K562 (cell line): ENCODE measurements at regions not wholly inside any gene's neighbourhood (a gene's known extent, or its start where the extent isn't known, plus 50 kb on each side); places are given as distances from the start of the nearest gene placed in this dataset.

Source experiments
- ATAC-seq: fragments of 200-7000 bp; cut with Tn5 transposase; 3 replicates; pipeline ENCODE4 v1.9.1; 2020; ENCODE audit warnings: moderate library complexity
- BruUV-seq: library from RNA; stranded (reverse); fragments of 400-500 nt; replicated peaks from 2 replicates; lab custom pipeline; 2021; lab: Mats Ljungman, UMichigan
- CTCF ChIA-PET: fragments of 300-600 bp; formaldehyde crosslinking; extraction: SDS; loops from one replicate; lab custom pipeline; 2021; ENCODE audit warnings: low intra/inter-chr PET ratio; lab: Yijun Ruan, JAX
- POLR2A ChIA-PET: fragments of 300-600, 350-650 bp; sonication (Branson Sonifier 250); formaldehyde crosslinking; extraction: SDS; loops from one replicate; lab custom pipeline; 2021; ENCODE audit warnings: antibody characterized with exemption, inconsistent platforms; lab: Yijun Ruan, JAX
- DNase-seq, 4 experiments: peaks; one replicate each; pipeline versions ENCODE4 v3.0.0 to v3.0.0-alpha.2; 2011 to 2018; ENCODE audit warnings: low spot score in 3 of 4, mixed read lengths in 3 of 4; ENCODE audit errors: extremely low read depth in 1 of 4
- FAIRE-seq: peaks from 2 replicates; lab custom pipeline; 2011; peaks lifted over from hg19 to GRCh38; lab: Jason Lieb, UNC
- H2AFZ ChIP-seq: 2 replicates; pipeline ENCODE4 v1.6.0; 2011; ENCODE audit warnings: low read depth, low read length, control low read depth, inconsistent platforms
- H3K27ac ChIP-seq: fragments of 200-600 bp; 3 replicates; pipeline ENCODE4 v1.8.0; 2011; ENCODE audit warnings: low read depth, mild to moderate bottlenecking, control low read depth, inconsistent platforms, low read length, moderate library complexity, mixed read lengths; ENCODE audit errors: extremely low read depth
- H3K27me3 ChIP-seq, 2 experiments: fragments of 300-600 bp in 1 of 2; 2 replicates in 1 of 2; 3 replicates in 1 of 2; pipeline versions ENCODE4 v1.6.0 to v1.8.0; 2011; ENCODE audit warnings: inconsistent platforms in 2 of 2, low read length in 2 of 2, mild to moderate bottlenecking in 1 of 2, mixed read lengths in 1 of 2, moderate library complexity in 1 of 2; ENCODE audit not compliant: control insufficient read depth in 2 of 2, insufficient read depth in 2 of 2
- H3K36me3 ChIP-seq: fragments of 300-600 bp; 3 replicates; pipeline ENCODE4 v1.8.0; 2011; ENCODE audit warnings: mild to moderate bottlenecking, low read length, inconsistent platforms; ENCODE audit not compliant: control insufficient read depth, insufficient read depth
- H3K4me1 ChIP-seq, 2 experiments: fragments of 200-600 bp in 1 of 2; replicated peaks in 1 of 2; 2 replicates in 1 of 2; 3 replicates in 1 of 2; pipeline versions ENCODE4 v1.5.1 to v1.8.0; 2011; ENCODE audit warnings: inconsistent platforms in 2 of 2, low read length in 2 of 2, mild to moderate bottlenecking in 1 of 2, mixed read lengths in 1 of 2, moderate library complexity in 1 of 2; ENCODE audit not compliant: control insufficient read depth in 2 of 2, insufficient read depth in 2 of 2
- H3K4me2 ChIP-seq: 2 replicates; pipeline ENCODE4 v1.6.1; 2011; ENCODE audit warnings: low read length, control low read depth, inconsistent platforms, mixed read lengths; ENCODE audit not compliant: insufficient read depth
- H3K4me3 ChIP-seq: fragments of 200-600 bp; sonication (generic), shearing (Covaris generic); 2 replicates; pipeline ENCODE4 v1.5.1; 2016; ENCODE audit warnings: control low read depth, inconsistent platforms
- H3K79me2 ChIP-seq: fragments of 200-600 bp; 3 replicates; pipeline ENCODE4 v1.8.0; 2011; ENCODE audit warnings: low read length, inconsistent platforms; ENCODE audit not compliant: control insufficient read depth, insufficient read depth
- H3K9ac ChIP-seq, 2 experiments: 2 replicates each; pipeline versions ENCODE4 v1.6.0 to v1.6.1; 2011; ENCODE audit warnings: low read depth in 2 of 2, low read length in 2 of 2, control low read depth in 1 of 2, inconsistent platforms in 1 of 2, mild to moderate bottlenecking in 1 of 2, mixed read lengths in 1 of 2; ENCODE audit not compliant: insufficient read depth in 1 of 2
- H3K9me1 ChIP-seq: one replicate; pipeline ENCODE4 v1.6.0; 2011; ENCODE audit warnings: inconsistent platforms, mild to moderate bottlenecking, low read length, moderate library complexity; ENCODE audit not compliant: control insufficient read depth, insufficient read depth
- H3K9me3 ChIP-seq: replicated peaks from 2 replicates; pipeline ENCODE4 v1.5.1; 2011; ENCODE audit warnings: low read depth, low read length, inconsistent platforms; ENCODE audit not compliant: control insufficient read depth, insufficient read depth
- H4K20me1 ChIP-seq: replicated peaks from 2 replicates; pipeline ENCODE4 v1.6.1; 2011; ENCODE audit warnings: low read length, inconsistent platforms, mixed read lengths; ENCODE audit not compliant: control insufficient read depth, insufficient read depth
- SIN3A ChIP-seq, 2 experiments: fragments of 150-350 bp in 1 of 2; IDR thresholded peaks; 2 replicates each; pipeline ENCODE4 v1.6.1; 2011 to 2016; ENCODE audit warnings: borderline replicate concordance in 2 of 2, low read depth in 2 of 2, low read length in 2 of 2, mild to moderate bottlenecking in 2 of 2, moderate library complexity in 2 of 2; ENCODE audit not compliant: control insufficient read depth in 1 of 2
- WGBS: fragments of 100-300 bp; shearing (Covaris generic); methylation state at CpG from one replicate; pipeline ENCODE4 v1.1.6; 2016; ENCODE audit warnings: low coverage, mixed read lengths; ENCODE audit not compliant: insufficient coverage; ENCODE audit errors: missing lambda C conversion rate; 5-methylcytosine and 5-hydroxymethylcytosine counted together
- in situ Hi-C: fragments of 300-500 bp; cut with MboI; formaldehyde crosslinking; loops from 4 replicates; pipeline ENCODE4 v1.15.0; 2018; ENCODE audit warnings: inconsistent platforms, mixed read lengths
- intact Hi-C: fragments of 100-400 bp; cut with micrococcal nuclease; formaldehyde crosslinking; loops from 2 replicates; pipeline ENCODE4 v1.14.2; 2022
- TF ChIP-seq, protein P1 (sequence below): fragments of 250-450 bp; sonication (Bioruptor Pico); IDR thresholded peaks from 2 replicates; pipeline ENCODE4 v1.4.0; 2020; ENCODE audit warnings: mild to moderate bottlenecking, moderate library complexity, borderline replicate concordance
- TF ChIP-seq, protein P2 (sequence below): sonication (generic); formaldehyde crosslinking; IDR thresholded peaks from 2 replicates; pipeline ENCODE4 v1.8.0; 2022; ENCODE audit warnings: missing genetic modification reagents, mild to moderate bottlenecking, moderate library complexity, borderline replicate concordance

DNA sequence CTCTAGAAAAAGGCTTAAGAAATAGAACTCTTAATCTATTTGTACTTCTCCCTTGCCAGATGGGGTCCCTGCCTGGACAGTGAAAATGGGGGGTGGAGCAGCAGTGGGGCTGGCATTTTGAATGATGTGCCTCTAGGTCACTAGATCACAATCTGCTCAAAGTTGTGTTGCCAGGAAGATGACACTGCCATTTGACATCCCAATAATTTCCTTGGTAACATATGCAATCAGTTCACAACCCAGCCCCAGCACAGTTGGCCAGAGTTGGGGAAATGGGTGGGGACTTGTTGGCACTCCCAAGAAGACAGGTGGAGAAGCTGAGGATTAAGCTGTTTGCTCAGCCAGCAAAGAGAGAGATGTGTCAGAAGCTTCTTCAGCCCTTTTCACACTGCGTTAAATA is 558.3 kb upstream of the KLHL29 start:
- Histone ChIP-seq H3K4me2 (no peak overlapping the region), H3K9me1 (no peaks in the 10 kb centered on the region), H3K79me2 (no peaks in the 10 kb centered on the region), H3K36me3 (no peaks in the 10 kb centered on the region), H3K9ac (no peak overlapping the region), H4K20me1 (no peaks in the 10 kb centered on the region), H3K4me1 (no peaks in the 10 kb centered on the region), H3K4me3 (no peak overlapping the region), H2AFZ (no peak overlapping the region), H3K27me3 (no peaks in the 10 kb centered on the region), H3K27ac (no peak overlapping the region), H3K9me3 (no peaks in the 10 kb centered on the region)
- CTCF ChIA-PET = no interaction called here
- FAIRE-seq = no peak
- intact Hi-C loops (no loop called here), in situ Hi-C loops (no loop called here)
- no peak for ATAC-seq
- no TSS peak for BruUV-seq
- DNase-seq = no peak
- POLR2A ChIA-PET = no interaction called here
- TF ChIP-seq, protein P1, sequence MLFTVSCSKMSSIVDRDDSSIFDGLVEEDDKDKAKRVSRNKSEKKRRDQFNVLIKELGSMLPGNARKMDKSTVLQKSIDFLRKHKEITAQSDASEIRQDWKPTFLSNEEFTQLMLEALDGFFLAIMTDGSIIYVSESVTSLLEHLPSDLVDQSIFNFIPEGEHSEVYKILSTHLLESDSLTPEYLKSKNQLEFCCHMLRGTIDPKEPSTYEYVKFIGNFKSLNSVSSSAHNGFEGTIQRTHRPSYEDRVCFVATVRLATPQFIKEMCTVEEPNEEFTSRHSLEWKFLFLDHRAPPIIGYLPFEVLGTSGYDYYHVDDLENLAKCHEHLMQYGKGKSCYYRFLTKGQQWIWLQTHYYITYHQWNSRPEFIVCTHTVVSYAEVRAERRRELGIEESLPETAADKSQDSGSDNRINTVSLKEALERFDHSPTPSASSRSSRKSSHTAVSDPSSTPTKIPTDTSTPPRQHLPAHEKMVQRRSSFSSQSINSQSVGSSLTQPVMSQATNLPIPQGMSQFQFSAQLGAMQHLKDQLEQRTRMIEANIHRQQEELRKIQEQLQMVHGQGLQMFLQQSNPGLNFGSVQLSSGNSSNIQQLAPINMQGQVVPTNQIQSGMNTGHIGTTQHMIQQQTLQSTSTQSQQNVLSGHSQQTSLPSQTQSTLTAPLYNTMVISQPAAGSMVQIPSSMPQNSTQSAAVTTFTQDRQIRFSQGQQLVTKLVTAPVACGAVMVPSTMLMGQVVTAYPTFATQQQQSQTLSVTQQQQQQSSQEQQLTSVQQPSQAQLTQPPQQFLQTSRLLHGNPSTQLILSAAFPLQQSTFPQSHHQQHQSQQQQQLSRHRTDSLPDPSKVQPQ (CRISPR knock-in tag) = no peak
- no peak for TF ChIP-seq SIN3A (IDR thresholded peaks at IDR 0.05; ENCODE audit: borderline replicate concordance in 2 of 2, control insufficient read depth in 1 of 2, low read depth in 2 of 2, low read length in 2 of 2)
- TF ChIP-seq, protein P2, sequence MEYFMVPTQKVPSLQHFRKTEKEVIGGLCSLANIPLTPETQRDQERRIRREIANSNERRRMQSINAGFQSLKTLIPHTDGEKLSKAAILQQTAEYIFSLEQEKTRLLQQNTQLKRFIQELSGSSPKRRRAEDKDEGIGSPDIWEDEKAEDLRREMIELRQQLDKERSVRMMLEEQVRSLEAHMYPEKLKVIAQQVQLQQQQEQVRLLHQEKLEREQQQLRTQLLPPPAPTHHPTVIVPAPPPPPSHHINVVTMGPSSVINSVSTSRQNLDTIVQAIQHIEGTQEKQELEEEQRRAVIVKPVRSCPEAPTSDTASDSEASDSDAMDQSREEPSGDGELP (CRISPR knock-in tag) = no peak
- 0% methylated on average over 1 of the region's 1 CpG for WGBS
